HL-60/S4 (cell line): ENCODE measurements at regions not wholly inside any gene's neighbourhood (a gene's known extent, or its start where the extent isn't known, plus 50 kb on each side); places are given as distances from the start of the nearest gene placed in this dataset.

Experiments
- in situ Hi-C: fragments of 300-500 bp; cut with MboI; formaldehyde crosslinking; loops from 2 replicates; pipeline ENCODE4 v1.14.3; 2022; ENCODE audit warnings: low sequenced_read_pairs

DNA sequence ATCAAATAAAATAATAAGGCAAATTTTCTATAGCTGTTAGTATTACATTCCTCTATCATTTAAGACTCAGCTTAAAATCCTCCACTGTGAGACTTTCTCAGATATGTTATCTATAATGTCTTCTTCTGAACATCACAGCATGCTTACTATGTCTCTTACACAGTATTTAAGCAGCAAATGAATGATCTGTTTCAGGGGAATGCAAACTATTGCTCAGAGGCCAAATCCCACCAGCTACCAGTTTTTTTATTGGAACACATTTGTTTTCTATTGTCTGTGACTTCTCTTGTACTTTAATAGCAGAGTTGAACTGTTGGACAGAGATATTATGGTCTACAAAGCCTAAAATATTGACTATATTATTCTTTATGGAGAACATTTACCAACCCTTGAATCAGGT lies 59.6 kb downstream of the C3orf38 start:
- in situ Hi-C loops: loop anchor here (25.0 kb wide), 2 partner anchors 903 to 1978 kb away; partner anchors contain the start of gene EPHA3

DNA sequence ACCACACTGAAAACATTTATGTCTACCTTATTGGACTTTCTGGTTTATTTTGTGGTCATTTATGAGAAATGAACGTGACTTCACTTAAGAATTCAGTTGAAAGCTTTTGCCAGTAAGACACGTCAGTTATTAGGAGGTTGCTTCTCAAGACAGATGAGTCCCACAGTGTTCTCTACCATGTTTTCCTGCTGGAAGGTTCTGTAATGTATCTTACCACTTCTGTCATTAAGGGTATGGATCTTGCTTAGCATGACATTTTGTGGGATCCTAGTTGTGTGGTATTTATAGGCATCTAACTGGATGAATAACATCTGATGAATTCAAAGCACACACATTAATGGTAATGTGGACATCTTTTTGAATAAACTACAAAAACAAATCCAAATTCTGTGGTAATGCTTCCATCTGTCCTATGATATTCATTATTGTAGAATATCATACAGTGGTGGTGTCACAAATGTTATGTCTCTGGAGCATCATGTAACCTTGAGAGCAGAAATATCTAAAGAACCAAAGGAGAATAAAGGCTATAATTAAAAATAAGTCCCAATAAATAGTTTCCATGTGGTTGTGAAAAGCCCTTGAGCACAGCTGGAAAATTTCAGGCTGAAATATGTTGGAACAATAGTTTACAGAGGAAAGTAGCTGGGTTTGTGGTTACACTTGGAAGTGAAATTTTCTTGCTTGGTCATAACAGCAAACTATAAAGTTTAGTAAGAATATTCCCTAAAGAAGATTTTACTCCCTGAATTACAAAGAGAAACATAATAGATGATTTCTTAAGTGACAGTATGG lies 61.5 kb downstream of the C3orf38 start:
- in situ Hi-C loops: loop anchor here (25.0 kb wide), 2 partner anchors 901 to 1976 kb away; partner anchors contain the start of gene EPHA3

- in situ Hi-C loops: loop anchor here (25.0 kb wide), 2 partner anchors 893 to 1968 kb away; partner anchors contain the start of gene EPHA3
Observed at GRCh38 chr3:88219138-88219792, 69.5 kb downstream of the C3orf38 start.

DNA sequence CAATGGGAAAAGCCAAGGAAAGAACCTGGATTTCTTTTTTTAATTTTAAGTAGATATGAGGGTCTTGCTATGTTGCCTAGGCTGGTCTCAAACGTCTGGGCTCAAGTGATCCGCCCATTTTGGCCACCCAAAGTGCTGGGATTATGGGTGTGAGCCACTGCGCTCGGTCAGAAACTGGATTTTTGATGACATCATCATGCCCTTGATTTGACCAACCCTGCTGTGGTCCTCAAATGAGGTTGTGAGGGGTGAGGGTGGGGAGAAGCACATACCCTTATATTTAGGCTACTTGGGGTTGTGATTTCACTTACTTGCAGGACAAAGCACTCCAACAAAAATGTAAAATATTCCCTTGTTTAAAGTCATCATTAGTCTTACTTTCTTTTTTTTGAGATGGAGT lies 70.4 kb downstream of the C3orf38 start:
- in situ Hi-C loops: loop anchor here (25.0 kb wide), 2 partner anchors 892 to 1967 kb away; partner anchors contain the start of gene EPHA3

DNA sequence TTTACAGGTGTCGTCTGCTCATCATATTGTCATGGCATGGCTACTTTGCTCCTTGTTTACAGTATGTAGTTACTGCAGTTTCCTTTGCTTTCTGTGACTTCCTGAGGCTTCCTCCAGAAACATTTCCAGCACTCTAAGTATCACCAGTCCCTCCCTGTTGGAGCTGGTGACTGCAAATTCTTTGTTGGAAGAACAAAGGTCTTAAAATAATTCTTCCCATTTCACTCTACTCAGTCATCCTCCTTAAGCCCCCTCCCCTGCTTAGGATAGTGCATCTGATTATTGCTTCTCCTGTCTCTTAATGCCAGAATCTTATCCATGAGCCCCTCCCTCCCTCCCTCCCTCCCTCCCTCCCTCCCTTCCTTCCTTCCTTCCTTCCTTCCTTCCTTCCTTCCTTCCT lies 72.0 kb downstream of the C3orf38 start:
- in situ Hi-C loops: loop anchor here (25.0 kb wide), 2 partner anchors 891 to 1966 kb away; partner anchors contain the start of gene EPHA3

DNA sequence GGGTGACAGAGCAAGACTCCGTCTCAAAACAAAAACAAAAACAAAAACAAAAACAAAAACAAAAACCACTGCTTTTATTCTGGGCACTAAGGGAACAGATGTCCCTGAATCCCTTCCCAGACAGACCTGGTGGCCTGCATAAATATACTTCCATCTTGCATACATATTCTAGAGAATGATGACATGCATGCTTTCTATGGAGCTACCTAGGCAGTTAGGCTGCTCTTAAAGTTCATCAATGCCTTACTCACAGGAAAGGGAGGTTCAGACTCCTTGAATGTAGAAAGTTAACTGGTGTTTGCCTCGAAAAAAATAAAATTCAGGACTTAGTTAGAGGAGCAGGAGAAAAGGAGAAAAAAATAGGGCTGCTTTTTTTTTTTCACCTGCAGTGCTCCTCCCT lies 72.6 kb downstream of the C3orf38 start:
- in situ Hi-C loops: loop anchor here (25.0 kb wide), 2 partner anchors 890 to 1965 kb away; partner anchors contain the start of gene EPHA3

- in situ Hi-C loops: no loop called here
Observed at GRCh38 chr3:88225326-88226008, 75.7 kb downstream of the C3orf38 start.

DNA sequence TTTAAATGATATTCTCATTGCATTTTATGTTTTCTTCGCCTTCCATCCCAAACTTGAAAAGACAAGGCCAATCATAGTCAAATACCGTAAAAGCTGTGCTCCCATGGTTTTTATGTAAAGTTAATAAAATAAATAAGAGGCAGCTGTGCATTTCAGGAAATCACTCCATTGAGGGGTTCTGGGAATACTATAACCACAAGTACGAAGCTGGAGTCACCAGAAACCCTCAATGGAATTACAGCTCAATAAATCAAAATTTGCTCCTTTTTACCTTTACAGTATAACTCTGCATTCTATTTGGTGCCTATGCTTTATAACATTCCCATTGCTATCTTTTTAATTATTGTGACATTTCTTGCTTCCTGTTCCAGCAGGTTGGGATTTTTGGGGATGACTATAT lies 77.2 kb downstream of the C3orf38 start:
- in situ Hi-C loops: no loop called here

GRCh38 chr3:88230638-88231037 lies 80.9 kb downstream of the C3orf38 start:
- in situ Hi-C loops: no loop called here

DNA sequence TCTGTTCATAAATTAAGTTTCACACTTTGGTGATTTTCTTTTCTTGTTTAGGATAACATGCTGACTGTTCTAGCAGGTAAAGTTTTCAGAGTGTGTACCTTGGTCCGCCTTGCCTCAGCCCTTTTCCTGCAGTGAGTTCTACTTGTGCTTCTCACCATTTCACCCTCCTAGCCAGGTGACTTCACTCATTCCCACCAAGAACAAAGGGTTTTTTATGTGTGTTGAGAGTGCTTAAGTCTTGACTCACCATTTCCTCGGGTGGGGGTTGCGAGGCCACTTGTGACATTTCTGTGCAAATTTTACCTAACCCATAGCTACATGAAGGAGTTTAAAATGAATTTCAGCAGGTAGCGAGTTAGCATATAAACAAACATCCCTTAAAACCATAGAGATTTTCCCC lies 81.4 kb downstream of the C3orf38 start:
- in situ Hi-C loops: no loop called here

DNA sequence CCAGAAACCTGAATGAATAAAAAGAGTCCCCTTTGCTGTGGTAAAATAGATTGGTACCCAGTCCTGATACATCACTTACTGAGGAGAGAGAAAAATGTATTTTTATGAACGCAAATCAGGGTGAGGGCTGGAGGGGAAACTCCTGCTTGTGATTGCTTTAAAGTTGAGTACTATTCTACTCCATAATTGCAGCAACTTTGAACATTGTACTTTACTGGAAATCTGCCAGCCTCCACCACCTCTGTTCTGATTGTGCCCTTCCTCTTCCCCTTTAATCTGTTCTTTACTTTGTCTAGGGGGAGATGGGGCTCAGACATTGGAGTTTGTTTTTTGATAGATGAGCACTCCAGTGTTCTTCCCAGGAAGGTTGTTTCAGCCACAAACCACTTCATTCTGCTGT lies 81.9 kb downstream of the C3orf38 start:
- in situ Hi-C loops: no loop called here

DNA sequence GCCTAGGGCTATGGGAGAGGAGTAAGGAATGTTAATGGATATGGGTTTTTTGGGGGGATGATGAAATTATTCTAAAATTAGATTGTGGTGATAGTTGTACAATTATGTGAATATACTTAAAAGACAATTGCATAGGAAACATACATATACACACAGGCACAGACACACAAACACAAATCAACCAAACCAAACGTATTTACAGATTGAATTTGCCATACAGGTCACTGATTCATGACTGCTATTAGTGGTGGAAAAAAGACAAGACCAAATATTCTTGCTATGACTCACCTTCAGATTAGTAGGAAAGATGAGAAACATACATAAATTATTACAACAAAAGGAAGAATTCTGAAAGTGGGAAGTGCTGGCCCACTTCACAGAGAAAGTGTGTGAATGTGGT lies 85.3 kb downstream of the C3orf38 start:
- in situ Hi-C loops: no loop called here

DNA sequence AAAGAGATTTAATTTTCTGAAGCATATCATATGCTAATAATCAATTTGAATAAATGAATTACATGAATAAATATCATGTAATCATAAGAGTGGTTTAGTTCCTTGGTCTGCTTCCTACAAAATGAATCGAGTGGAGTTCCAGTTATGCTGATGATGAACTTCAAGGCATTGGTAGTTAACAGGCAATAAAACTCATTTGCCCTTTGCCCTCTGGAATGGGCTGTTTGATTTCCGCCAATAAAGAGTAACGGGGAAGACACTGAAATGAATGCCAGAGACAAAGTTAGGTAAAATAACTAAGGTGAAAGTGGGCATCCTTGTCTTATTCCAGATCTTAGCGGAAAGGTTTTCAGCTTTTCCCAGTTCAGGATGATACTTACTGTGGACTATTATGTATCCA lies 90.1 kb downstream of the C3orf38 start:
- in situ Hi-C loops: no loop called here

GRCh38 chr3:88248658-88249057 lies 98.9 kb downstream of the C3orf38 start:
- in situ Hi-C loops: no loop called here

- in situ Hi-C loops: no loop called here
Observed at GRCh38 chr3:88259045-88259444, 109.3 kb downstream of the C3orf38 start.

- in situ Hi-C loops: no loop called here
Observed at GRCh38 chr3:88262527-88262926, 112.8 kb downstream of the C3orf38 start.

DNA sequence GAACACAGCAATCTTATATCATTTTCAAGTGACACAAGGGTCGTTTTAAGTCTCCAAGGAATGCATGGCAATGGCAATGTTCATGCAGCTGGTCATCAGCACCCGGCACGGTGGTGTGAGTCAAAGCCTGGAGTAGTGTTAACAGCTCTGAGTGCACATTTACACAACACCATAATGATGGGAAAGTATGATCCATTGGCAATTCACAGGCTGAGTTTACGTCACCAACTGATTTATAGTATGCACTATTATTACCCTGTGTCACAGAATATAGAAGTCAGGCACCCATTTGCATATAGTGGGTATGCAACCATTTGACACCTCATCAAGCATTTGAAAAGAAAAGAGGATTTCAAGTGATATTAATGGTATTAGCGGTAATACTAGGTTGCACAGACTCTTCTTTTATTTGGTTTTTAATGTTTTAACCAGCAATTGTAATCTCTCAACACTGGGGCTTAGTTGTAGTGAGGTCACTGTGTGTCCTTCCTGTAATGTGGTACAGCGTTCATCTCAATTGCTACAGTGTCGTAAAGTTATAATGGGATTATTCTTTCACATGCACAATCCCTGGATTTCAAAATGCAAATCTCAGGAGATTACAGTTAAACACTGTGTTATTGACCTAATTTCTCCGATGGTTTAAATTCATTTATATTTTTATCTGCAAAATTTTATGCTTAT lies 113.8 kb downstream of the C3orf38 start:
- in situ Hi-C loops: no loop called here

- in situ Hi-C loops: no loop called here
Observed at GRCh38 chr3:88267441-88267840, 117.7 kb downstream of the C3orf38 start.

DNA sequence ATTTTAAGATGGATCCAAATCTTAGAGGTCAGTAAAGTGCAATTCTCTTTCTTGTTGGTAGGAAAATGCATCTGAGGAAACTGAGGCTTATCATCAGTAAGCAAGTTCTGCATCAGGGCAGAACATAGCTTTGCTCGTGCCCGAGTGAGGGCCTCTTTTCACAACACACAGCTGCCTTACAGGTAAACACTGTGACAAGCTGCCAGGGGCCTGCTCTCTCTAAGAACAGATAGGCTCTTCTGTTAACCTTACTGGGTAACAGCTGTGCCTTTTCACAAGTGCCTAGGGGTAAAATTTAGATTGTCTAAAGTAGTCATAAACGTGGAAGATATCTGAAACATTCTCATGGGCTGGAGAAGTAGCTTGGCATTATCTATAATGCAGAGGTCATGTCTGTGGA lies 118.1 kb downstream of the C3orf38 start:
- in situ Hi-C loops: no loop called here

DNA sequence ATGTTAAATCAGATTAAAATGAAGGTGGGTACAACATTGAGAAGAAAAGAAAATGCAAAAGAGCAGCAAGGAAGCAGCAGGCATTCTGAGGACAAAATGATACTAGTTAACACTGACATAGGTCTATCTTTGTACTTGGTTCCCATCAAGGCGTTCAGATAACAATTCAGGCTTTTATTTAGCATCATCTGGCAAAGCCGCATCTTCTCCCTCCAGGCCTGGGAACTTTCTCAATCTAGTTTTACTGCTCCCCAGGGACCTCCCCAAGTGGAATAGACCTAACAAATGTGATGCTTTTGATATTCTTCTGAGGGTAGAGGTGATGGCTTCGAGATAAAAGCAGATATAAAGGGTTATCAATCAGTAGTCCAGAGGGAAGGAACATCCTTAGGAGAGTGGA lies 130.6 kb downstream of the C3orf38 start:
- in situ Hi-C loops: no loop called here
